Immature natural killer cell (primary cell): ENCODE measurements at regions not wholly inside any gene's neighbourhood (a gene's known extent, or its start where the extent isn't known, plus 50 kb on each side); places are given as distances from the start of the nearest gene placed in this dataset.

Source experiments
- DNase-seq, 3 donors: peaks; one replicate each; pipeline ENCODE4 v3.0.0; 2022; ENCODE audit warnings: mixed read lengths in 1 of 3
- H3K27ac Mint-ChIP-seq, 6 donors: one replicate each; pipeline ENCODE4 v1.8.0; 2020; ENCODE audit warnings: mixed read lengths in 6 of 6, mild to moderate bottlenecking in 5 of 6, inconsistent platforms in 4 of 6, moderate library complexity in 3 of 6
- H3K27me3 Mint-ChIP-seq, 3 donors: one replicate each; pipeline ENCODE4 v1.8.0; 2020 to 2021; ENCODE audit warnings: low read depth in 3 of 3, mild to moderate bottlenecking in 3 of 3, mixed read lengths in 3 of 3, moderate library complexity in 3 of 3, inconsistent platforms in 1 of 3
- H3K36me3 Mint-ChIP-seq, 3 donors: one replicate each; pipeline ENCODE4 v1.8.0; 2020; ENCODE audit warnings: mixed read lengths in 3 of 3, inconsistent platforms in 2 of 3, mild to moderate bottlenecking in 2 of 3
- H3K4me1 Mint-ChIP-seq, 2 donors: one replicate each; pipeline ENCODE4 v1.8.0; 2020; ENCODE audit warnings: inconsistent platforms in 2 of 2, mild to moderate bottlenecking in 2 of 2, mixed read lengths in 2 of 2, moderate library complexity in 1 of 2
- H3K4me3 Mint-ChIP-seq, 5 donors: one replicate each; pipeline ENCODE4 v1.8.0; 2020; ENCODE audit warnings: mild to moderate bottlenecking in 5 of 5, mixed read lengths in 5 of 5, inconsistent platforms in 3 of 5, moderate library complexity in 3 of 5
- H3K9me3 Mint-ChIP-seq, 6 donors: one replicate each; pipeline ENCODE4 v1.8.0; 2020; ENCODE audit warnings: mild to moderate bottlenecking in 6 of 6, mixed read lengths in 6 of 6, inconsistent platforms in 4 of 6, moderate library complexity in 3 of 6

- no peaks in the 10 kb centered on the region for H3K4me1 Mint-ChIP-seq
- H3K27me3 Mint-ChIP-seq = peaks cover 0 to 3% (median 0%) of the 10 kb centered on the region in 3 donors
- no peaks in the 10 kb centered on the region for H3K36me3 Mint-ChIP-seq
- no peak overlapping the region for H3K4me3 Mint-ChIP-seq
- no peak overlapping the region for H3K27ac Mint-ChIP-seq
- H3K9me3 Mint-ChIP-seq = peaks cover 0 to 9% (median 2%) of the 10 kb centered on the region in 6 donors
- DNase-seq = no peak
These were observed 148.2 kb upstream of the PLPPR1 start for GRCh38 chr9:100880284-100880683.

GRCh38 chr9:100884518-100884917 is 144.0 kb upstream of the PLPPR1 start:
- Mint-ChIP-seq H3K4me1 (no peaks in the 10 kb centered on the region), H3K9me3 (peaks cover 0 to 13% (median 1%) of the 10 kb centered on the region in 6 donors), H3K4me3 (no peak overlapping the region), H3K27me3 (peaks cover 0 to 1% (median 0%) of the 10 kb centered on the region in 3 donors), H3K36me3 (no peaks in the 10 kb centered on the region), H3K27ac (no peak overlapping the region)
- DNase-seq = no peak

GRCh38 chr9:100890321-100890720 is 138.2 kb upstream of the PLPPR1 start:
- Mint-ChIP-seq H3K4me1 (no peaks in the 10 kb centered on the region), H3K27me3 (peaks cover 0 to 1% (median 0%) of the 10 kb centered on the region in 3 donors), H3K9me3 (peaks cover 0 to 7% (median 1%) of the 10 kb centered on the region in 6 donors), H3K27ac (no peak overlapping the region), H3K36me3 (peaks cover 0 to 3% (median 0%) of the 10 kb centered on the region in 3 donors), H3K4me3 (no peak overlapping the region)
- DNase-seq = no peak

- no peaks in the 10 kb centered on the region for H3K4me1 Mint-ChIP-seq
- peaks cover 0 to 4% (median 3%) of the 10 kb centered on the region in 3 donors for H3K27me3 Mint-ChIP-seq
- no peaks in the 10 kb centered on the region for H3K36me3 Mint-ChIP-seq
- H3K9me3 Mint-ChIP-seq = peaks cover 3 to 16% (median 8%) of the 10 kb centered on the region in 6 donors
- DNase-seq = no peak
- no peak overlapping the region for H3K27ac Mint-ChIP-seq
- no peak overlapping the region for H3K4me3 Mint-ChIP-seq
These were observed 117.3 kb upstream of the PLPPR1 start for GRCh38 chr9:100911273-100911672.

GRCh38 chr9:100913257-100913656 is 115.3 kb upstream of the PLPPR1 start:
- Mint-ChIP-seq H3K36me3 (no peaks in the 10 kb centered on the region), H3K4me1 (no peaks in the 10 kb centered on the region), H3K27ac (no peak overlapping the region), H3K27me3 (peaks cover 0 to 4% (median 3%) of the 10 kb centered on the region in 3 donors), H3K9me3 (peaks cover 2 to 19% (median 7%) of the 10 kb centered on the region in 6 donors), H3K4me3 (no peak overlapping the region)
- no peak for DNase-seq

GRCh38 chr9:100914266-100914665 is 114.3 kb upstream of the PLPPR1 start:
- H3K27me3 Mint-ChIP-seq = peaks cover 0 to 4% (median 3%) of the 10 kb centered on the region in 3 donors
- no peak overlapping the region for H3K27ac Mint-ChIP-seq
- H3K36me3 Mint-ChIP-seq = no peaks in the 10 kb centered on the region
- peaks cover 4 to 19% (median 7%) of the 10 kb centered on the region in 6 donors for H3K9me3 Mint-ChIP-seq
- no peak for DNase-seq
- H3K4me1 Mint-ChIP-seq = no peaks in the 10 kb centered on the region
- no peak overlapping the region for H3K4me3 Mint-ChIP-seq

- DNase-seq = no peak
- H3K9me3 Mint-ChIP-seq = peaks cover 3 to 18% (median 5%) of the 10 kb centered on the region in 6 donors
- H3K4me3 Mint-ChIP-seq = no peak overlapping the region
- H3K27me3 Mint-ChIP-seq = no peaks in the 10 kb centered on the region
- H3K36me3 Mint-ChIP-seq = no peaks in the 10 kb centered on the region
- H3K27ac Mint-ChIP-seq = no peak overlapping the region
- no peaks in the 10 kb centered on the region for H3K4me1 Mint-ChIP-seq
These were observed 109.0 kb upstream of the PLPPR1 start for GRCh38 chr9:100919506-100919905.

- Mint-ChIP-seq H3K9me3 (peaks cover 0 to 10% (median 4%) of the 10 kb centered on the region in 6 donors), H3K27me3 (no peaks in the 10 kb centered on the region), H3K27ac (no peak overlapping the region), H3K4me1 (no peaks in the 10 kb centered on the region), H3K36me3 (no peaks in the 10 kb centered on the region), H3K4me3 (no peak overlapping the region)
- no peak for DNase-seq
These were observed 102.2 kb upstream of the PLPPR1 start for GRCh38 chr9:100926366-100926765.

- Mint-ChIP-seq H3K4me1 (no peaks in the 10 kb centered on the region), H3K9me3 (peaks cover 0 to 7% (median 3%) of the 10 kb centered on the region in 6 donors), H3K27me3 (no peaks in the 10 kb centered on the region), H3K4me3 (no peak overlapping the region), H3K27ac (no peak overlapping the region), H3K36me3 (no peaks in the 10 kb centered on the region)
- DNase-seq = no peak
These were observed 100.8 kb upstream of the PLPPR1 start for GRCh38 chr9:100927763-100928162.

GRCh38 chr9:100933656-100934055 is 94.9 kb upstream of the PLPPR1 start:
- H3K4me3 Mint-ChIP-seq = no peak overlapping the region
- DNase-seq = no peak
- no peaks in the 10 kb centered on the region for H3K27me3 Mint-ChIP-seq
- no peaks in the 10 kb centered on the region for H3K4me1 Mint-ChIP-seq
- peaks cover 0 to 16% (median 9%) of the 10 kb centered on the region in 6 donors for H3K9me3 Mint-ChIP-seq
- H3K27ac Mint-ChIP-seq = no peak overlapping the region
- H3K36me3 Mint-ChIP-seq = peaks cover 0 to 7% (median 0%) of the 10 kb centered on the region in 3 donors

GRCh38 chr9:100937382-100937781 is 91.1 kb upstream of the PLPPR1 start:
- peaks cover 0 to 16% (median 11%) of the 10 kb centered on the region in 6 donors for H3K9me3 Mint-ChIP-seq
- DNase-seq = no peak
- H3K36me3 Mint-ChIP-seq = peaks cover 0 to 7% (median 0%) of the 10 kb centered on the region in 3 donors
- no peaks in the 10 kb centered on the region for H3K4me1 Mint-ChIP-seq
- no peak overlapping the region for H3K4me3 Mint-ChIP-seq
- no peak overlapping the region for H3K27ac Mint-ChIP-seq
- H3K27me3 Mint-ChIP-seq = no peaks in the 10 kb centered on the region

GRCh38 chr9:100938507-100938906 is 90.0 kb upstream of the PLPPR1 start:
- Mint-ChIP-seq H3K36me3 (peaks cover 0 to 7% (median 0%) of the 10 kb centered on the region in 3 donors), H3K4me3 (no peak overlapping the region), H3K4me1 (no peaks in the 10 kb centered on the region), H3K27me3 (no peaks in the 10 kb centered on the region), H3K27ac (no peak overlapping the region), H3K9me3 (peaks cover 0 to 17% (median 11%) of the 10 kb centered on the region in 6 donors)
- DNase-seq = no peak

- no peak overlapping the region for H3K27ac Mint-ChIP-seq
- H3K4me1 Mint-ChIP-seq = no peaks in the 10 kb centered on the region
- H3K27me3 Mint-ChIP-seq = peaks cover 0 to 3% (median 0%) of the 10 kb centered on the region in 3 donors
- DNase-seq = no peak
- H3K4me3 Mint-ChIP-seq = no peak overlapping the region
- peaks cover 0 to 17% (median 12%) of the 10 kb centered on the region in 6 donors for H3K9me3 Mint-ChIP-seq
- H3K36me3 Mint-ChIP-seq = peaks cover 0 to 7% (median 0%) of the 10 kb centered on the region in 3 donors
These were observed 88.9 kb upstream of the PLPPR1 start for GRCh38 chr9:100939636-100940035.

GRCh38 chr9:100959226-100959625 is 69.3 kb upstream of the PLPPR1 start:
- Mint-ChIP-seq H3K36me3 (no peaks in the 10 kb centered on the region), H3K27me3 (peaks cover 0 to 5% (median 5%) of the 10 kb centered on the region in 3 donors), H3K4me3 (no peak overlapping the region), H3K9me3 (peaks cover 0 to 4% (median 1%) of the 10 kb centered on the region in 6 donors), H3K4me1 (no peaks in the 10 kb centered on the region), H3K27ac (no peak overlapping the region)
- DNase-seq = no peak
